GM12878 (cell line): ENCODE measurements at regions not wholly inside any gene's neighbourhood (a gene's known extent, or its start where the extent isn't known, plus 50 kb on each side); places are given as distances from the start of the nearest gene placed in this dataset.

Experiments
- BHLHE40 ChIP-seq, 2 experiments: fragments of 450-650 bp in 1 of 2; IDR thresholded peaks; 2 replicates each; pipeline ENCODE4 v1.6.1; 2011 to 2017; ENCODE audit warnings: low read depth in 2 of 2, borderline replicate concordance in 1 of 2, improper control_type of control experiment in 1 of 2, low read length in 1 of 2, mild to moderate bottlenecking in 1 of 2
- BRCA1 ChIP-seq: IDR thresholded peaks from 2 replicates; pipeline ENCODE4 v1.6.1; 2011; ENCODE audit warnings: low read depth, low read length, improper control_type of control experiment
- CREB1 ChIP-seq: IDR thresholded peaks from 2 replicates; pipeline ENCODE4 v1.6.1; 2012; ENCODE audit warnings: low read depth, mild to moderate bottlenecking, inconsistent platforms
- DPF2 ChIP-seq: fragments of 450-650 bp; IDR thresholded peaks from 2 replicates; pipeline ENCODE4 v1.6.1; 2017; ENCODE audit warnings: mild to moderate bottlenecking
- GATAD2B ChIP-seq: fragments of 450-650 bp; conservative IDR thresholded peaks from 2 replicates; pipeline ENCODE4 v1.6.1; 2017; ENCODE audit warnings: low read depth, mild to moderate bottlenecking, moderate library complexity
- HCFC1 ChIP-seq: fragments of 150-350 bp; IDR thresholded peaks from 2 replicates; pipeline ENCODE4 v1.6.1; 2014; ENCODE audit warnings: low read length
- KLF5 ChIP-seq: fragments of 450-650 bp; IDR thresholded peaks from 2 replicates; pipeline ENCODE4 v1.6.1; 2014; ENCODE audit warnings: mild to moderate bottlenecking; ENCODE audit not compliant: partially characterized antibody
- NBN ChIP-seq: fragments of 450-650 bp; IDR thresholded peaks from 2 replicates; pipeline ENCODE4 v1.6.1; 2016
- NFIC ChIP-seq: IDR thresholded peaks from 2 replicates; pipeline ENCODE4 v1.6.1; 2012; ENCODE audit warnings: low read depth, mild to moderate bottlenecking, inconsistent platforms, low read length, moderate library complexity
- POLR2AphosphoS5 ChIP-seq: IDR thresholded peaks from 2 replicates; pipeline ENCODE4 v1.6.1; 2011; ENCODE audit warnings: mild to moderate bottlenecking, low read length, inconsistent platforms
- SIN3A ChIP-seq: IDR thresholded peaks from 2 replicates; pipeline ENCODE4 v1.6.1; 2012; ENCODE audit warnings: low read depth, low read length, improper control_type of control experiment
- SREBF2 ChIP-seq: IDR thresholded peaks from 2 replicates; pipeline ENCODE4 v1.6.1; 2012; ENCODE audit warnings: mild to moderate bottlenecking, low read length
- STAT1 ChIP-seq: fragments of 450-650 bp; conservative IDR thresholded peaks from 2 replicates; pipeline ENCODE4 v1.6.1; 2014; ENCODE audit warnings: antibody characterized with exemption, mild to moderate bottlenecking
- SUZ12 ChIP-seq: fragments of 200-600 bp; sonication (generic); IDR thresholded peaks from one replicate; pipeline ENCODE4 v1.6.1; 2018; ENCODE audit warnings: antibody characterized with exemption, mild to moderate bottlenecking; ENCODE audit not compliant: unreplicated experiment
- TCF12 ChIP-seq: IDR thresholded peaks from 2 replicates; pipeline ENCODE4 v1.6.1; 2011; ENCODE audit warnings: low read depth, mild to moderate bottlenecking, low read length
- USF1 ChIP-seq: IDR thresholded peaks from 2 replicates; pipeline ENCODE4 v1.6.1; 2011; ENCODE audit warnings: borderline replicate concordance, low read depth, mild to moderate bottlenecking, moderate library complexity, mixed read lengths, low read length; ENCODE audit not compliant: insufficient read depth; ENCODE audit errors: extremely low read length
- ZBED1 ChIP-seq: IDR thresholded peaks from 2 replicates; pipeline ENCODE4 v1.6.1; 2016; ENCODE audit warnings: borderline replicate concordance
- ZBTB4 ChIP-seq: fragments of 450-650 bp; formaldehyde crosslinking; IDR thresholded peaks from 2 replicates; pipeline ENCODE4 v1.4.0; 2022; ENCODE audit warnings: mild to moderate bottlenecking, moderate library complexity
- ZNF24 ChIP-seq: fragments of 450-650 bp; IDR thresholded peaks from 2 replicates; pipeline ENCODE4 v1.6.1; 2017; ENCODE audit warnings: antibody characterized with exemption, mild to moderate bottlenecking
- ZNF384 ChIP-seq: IDR thresholded peaks from 2 replicates; pipeline ENCODE4 v1.6.1; 2012; ENCODE audit warnings: low read depth, mild to moderate bottlenecking, low read length, improper control_type of control experiment, borderline replicate concordance
- ZSCAN29 ChIP-seq: fragments of 450-650 bp; IDR thresholded peaks from 2 replicates; pipeline ENCODE4 v1.6.1; 2017; ENCODE audit warnings: mild to moderate bottlenecking, moderate library complexity
- TF ChIP-seq, protein P1 (sequence below): fragments of 450-650 bp; IDR thresholded peaks from 2 replicates; pipeline ENCODE4 v1.6.1; 2018; ENCODE audit warnings: borderline replicate concordance, mild to moderate bottlenecking; ENCODE audit not compliant: partially characterized antibody
- TF ChIP-seq, protein P2 (sequence below): fragments of 450-650 bp; IDR thresholded peaks from 2 replicates; pipeline ENCODE4 v1.6.1; 2017; ENCODE audit warnings: mild to moderate bottlenecking, low read depth, inconsistent platforms; ENCODE audit not compliant: poor library complexity, severe bottlenecking

GRCh38 chr7:131231381-131232220 is 96.1 kb upstream of the MKLN1 start (continued):
- TF ChIP-seq ZNF24 (no peak), USF1 (no peak), SREBF2 (no peak), STAT1 (no peak), POLR2AphosphoS5 (no peak), ZBED1 (peak; percentile 85; the same call in 1 of the 2 replicates), NBN (peak; percentile 75), DPF2 (peak; percentile 66; the same call in 1 of the 2 replicates), CREB1 (peak; percentile 64; the same call in 1 of the 2 replicates), GATAD2B (no peak), ZNF384 (no peak), ZBTB4 (CRISPR knock-in tag) (no peak), SIN3A (no peak), HCFC1 (no peak; the same call in 1 of the 2 replicates), ZSCAN29 (no peak), KLF5 (peak; percentile 42), BRCA1 (no peak), TCF12 (peak; percentile 83; the same call in 1 of the 2 replicates), SUZ12 (no peak), NFIC (peak; percentile 84), BHLHE40 (IDR thresholded peaks at IDR 0.05; ENCODE audit: borderline replicate concordance in 1 of 2, low read depth in 2 of 2, low read length in 1 of 2) (peak; percentile 77 to 80)
- TF ChIP-seq, protein P1, sequence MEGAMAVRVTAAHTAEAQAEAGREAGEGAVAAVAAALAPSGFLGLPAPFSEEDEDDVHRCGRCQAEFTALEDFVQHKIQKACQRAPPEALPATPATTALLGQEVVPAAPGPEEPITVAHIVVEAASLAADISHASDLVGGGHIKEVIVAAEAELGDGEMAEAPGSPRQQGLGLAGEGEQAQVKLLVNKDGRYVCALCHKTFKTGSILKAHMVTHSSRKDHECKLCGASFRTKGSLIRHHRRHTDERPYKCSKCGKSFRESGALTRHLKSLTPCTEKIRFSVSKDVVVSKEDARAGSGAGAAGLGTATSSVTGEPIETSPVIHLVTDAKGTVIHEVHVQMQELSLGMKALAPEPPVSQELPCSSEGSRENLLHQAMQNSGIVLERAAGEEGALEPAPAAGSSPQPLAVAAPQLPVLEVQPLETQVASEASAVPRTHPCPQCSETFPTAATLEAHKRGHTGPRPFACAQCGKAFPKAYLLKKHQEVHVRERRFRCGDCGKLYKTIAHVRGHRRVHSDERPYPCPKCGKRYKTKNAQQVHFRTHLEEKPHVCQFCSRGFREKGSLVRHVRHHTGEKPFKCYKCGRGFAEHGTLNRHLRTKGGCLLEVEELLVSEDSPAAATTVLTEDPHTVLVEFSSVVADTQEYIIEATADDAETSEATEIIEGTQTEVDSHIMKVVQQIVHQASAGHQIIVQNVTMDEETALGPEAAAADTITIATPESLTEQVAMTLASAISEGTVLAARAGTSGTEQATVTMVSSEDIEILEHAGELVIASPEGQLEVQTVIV, result peak; percentile 71
- TF ChIP-seq, protein P2, sequence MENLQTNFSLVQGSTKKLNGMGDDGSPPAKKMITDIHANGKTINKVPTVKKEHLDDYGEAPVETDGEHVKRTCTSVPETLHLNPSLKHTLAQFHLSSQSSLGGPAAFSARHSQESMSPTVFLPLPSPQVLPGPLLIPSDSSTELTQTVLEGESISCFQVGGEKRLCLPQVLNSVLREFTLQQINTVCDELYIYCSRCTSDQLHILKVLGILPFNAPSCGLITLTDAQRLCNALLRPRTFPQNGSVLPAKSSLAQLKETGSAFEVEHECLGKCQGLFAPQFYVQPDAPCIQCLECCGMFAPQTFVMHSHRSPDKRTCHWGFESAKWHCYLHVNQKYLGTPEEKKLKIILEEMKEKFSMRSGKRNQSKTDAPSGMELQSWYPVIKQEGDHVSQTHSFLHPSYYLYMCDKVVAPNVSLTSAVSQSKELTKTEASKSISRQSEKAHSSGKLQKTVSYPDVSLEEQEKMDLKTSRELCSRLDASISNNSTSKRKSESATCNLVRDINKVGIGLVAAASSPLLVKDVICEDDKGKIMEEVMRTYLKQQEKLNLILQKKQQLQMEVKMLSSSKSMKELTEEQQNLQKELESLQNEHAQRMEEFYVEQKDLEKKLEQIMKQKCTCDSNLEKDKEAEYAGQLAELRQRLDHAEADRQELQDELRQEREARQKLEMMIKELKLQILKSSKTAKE, result peak; percentile 90
